Adrenal gland (tissue), 5 donors: ENCODE measurements at regions not wholly inside any gene's neighbourhood (a gene's known extent, or its start where the extent isn't known, plus 50 kb on each side); places are given as distances from the start of the nearest gene placed in this dataset.

Source experiments
- CTCF ChIP-seq, 6 experiments: fragments of 450-650 bp in 4 of 6; fragments of 200-600 bp in 2 of 6; sonication (generic) in 1 of 6; IDR thresholded peaks; 1 replicate in 5 of 6; 2 replicates in 1 of 6; pipeline versions ENCODE4 v1.5.1 to v1.8.0; 2016 to 2021; ENCODE audit warnings: antibody characterized with exemption in 6 of 6, mild to moderate bottlenecking in 2 of 6, moderate library complexity in 1 of 6
- POLR2A ChIP-seq, 2 donors: fragments of 450-650 bp; IDR thresholded peaks; one replicate each; pipeline ENCODE4 v1.6.1; 2017; ENCODE audit warnings: antibody characterized with exemption in 2 of 2, mild to moderate bottlenecking in 2 of 2, moderate library complexity in 1 of 2
- donor health status: DM: no; HTN: no; CAD: no.

- no peak for TF ChIP-seq CTCF (IDR thresholded peaks at IDR 0.05)
- TF ChIP-seq POLR2A (IDR thresholded peaks at IDR 0.05): no peak
These were observed 155.3 kb upstream of the COBL start for GRCh38 chr7:51471981-51472296.
